Midbrain (tissue), 1 donor: ENCODE measurements at regions not wholly inside any gene's neighbourhood (a gene's known extent, or its start where the extent isn't known, plus 50 kb on each side); places are given as distances from the start of the nearest gene placed in this dataset.

ENCODE experiments used
- DNase-seq: peaks from one replicate; lab custom pipeline; 2025; lab: John Stamatoyannopoulos, UW

DNA sequence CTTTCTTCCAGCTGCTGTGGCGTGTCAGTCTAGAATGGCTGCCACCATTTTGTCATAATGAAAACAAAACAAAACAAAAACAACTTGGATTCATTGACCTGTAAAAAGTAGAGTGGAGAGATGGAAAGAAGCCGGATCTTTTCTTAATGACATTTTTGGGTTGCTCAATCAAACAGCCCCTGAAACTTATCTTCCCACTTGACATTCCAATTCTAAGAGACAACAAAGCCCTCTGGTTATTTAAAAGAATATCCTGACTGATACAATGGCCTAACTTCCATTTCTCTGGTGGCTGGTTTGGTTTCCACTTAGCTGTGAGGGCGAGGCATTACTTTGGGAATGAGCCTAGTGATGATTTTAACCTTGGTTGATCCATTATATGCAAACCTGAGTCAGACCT is 123.7 kb downstream of the AQP4 start:
- DNase-seq, result no peak

GRCh38 chr18:26741048-26741447 is 124.5 kb downstream of the AQP4 start:
- no peak for DNase-seq

- DNase-seq, result no peak
Measured at GRCh38 chr18:26740396-26740795, 125.1 kb downstream of the AQP4 start.

- no peak for DNase-seq
Measured at GRCh38 chr18:26738706-26739105, 126.8 kb downstream of the AQP4 start.

- DNase-seq, result no peak
Measured at GRCh38 chr18:26736301-26736700, 129.2 kb downstream of the AQP4 start.

GRCh38 chr18:26734760-26735159 is 130.7 kb downstream of the AQP4 start:
- DNase-seq, result no peak

- DNase-seq, result no peak
Measured at GRCh38 chr18:26729449-26729848, 136.1 kb downstream of the AQP4 start.

DNA sequence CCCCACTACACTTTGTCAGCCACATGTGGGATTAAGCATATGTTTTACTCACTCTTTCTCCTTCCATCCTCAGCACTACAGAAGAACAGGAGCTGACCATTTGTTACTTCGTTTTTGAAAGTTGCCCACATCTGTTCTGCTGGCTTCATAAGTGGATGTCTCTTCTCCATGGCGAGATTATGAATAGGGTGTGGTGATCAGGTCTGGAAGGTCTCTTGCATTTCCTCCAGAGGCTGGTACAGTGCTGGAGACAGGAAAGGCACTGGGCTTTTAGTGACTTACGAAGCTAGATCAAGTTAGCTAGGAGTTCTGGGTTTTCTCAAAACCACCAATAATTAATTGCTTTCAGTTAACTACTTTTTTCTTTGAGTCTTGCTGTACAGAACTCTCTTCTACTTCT is 136.5 kb downstream of the AQP4 start:
- no peak for DNase-seq

GRCh38 chr18:26723981-26724380 is 141.5 kb downstream of the AQP4 start:
- DNase-seq, result no peak

DNA sequence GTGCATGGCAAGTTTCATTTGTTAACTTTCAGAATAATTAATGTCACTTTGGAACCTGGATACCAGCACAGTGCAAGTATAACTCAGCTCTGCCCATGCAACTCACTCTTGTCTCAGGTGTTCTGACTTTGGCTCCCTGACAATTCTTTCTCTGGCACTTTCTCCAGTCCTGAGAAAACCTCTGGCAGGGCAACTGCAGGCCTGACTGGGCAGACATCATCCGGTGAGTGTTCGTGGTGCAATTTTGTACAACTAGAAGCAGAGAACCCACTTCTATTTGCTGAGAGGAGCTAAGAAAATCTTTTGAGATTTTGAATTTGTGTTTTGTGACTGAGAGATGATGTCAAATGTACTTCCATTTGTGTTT is 143.0 kb downstream of the AQP4 start:
- no peak for DNase-seq

DNA sequence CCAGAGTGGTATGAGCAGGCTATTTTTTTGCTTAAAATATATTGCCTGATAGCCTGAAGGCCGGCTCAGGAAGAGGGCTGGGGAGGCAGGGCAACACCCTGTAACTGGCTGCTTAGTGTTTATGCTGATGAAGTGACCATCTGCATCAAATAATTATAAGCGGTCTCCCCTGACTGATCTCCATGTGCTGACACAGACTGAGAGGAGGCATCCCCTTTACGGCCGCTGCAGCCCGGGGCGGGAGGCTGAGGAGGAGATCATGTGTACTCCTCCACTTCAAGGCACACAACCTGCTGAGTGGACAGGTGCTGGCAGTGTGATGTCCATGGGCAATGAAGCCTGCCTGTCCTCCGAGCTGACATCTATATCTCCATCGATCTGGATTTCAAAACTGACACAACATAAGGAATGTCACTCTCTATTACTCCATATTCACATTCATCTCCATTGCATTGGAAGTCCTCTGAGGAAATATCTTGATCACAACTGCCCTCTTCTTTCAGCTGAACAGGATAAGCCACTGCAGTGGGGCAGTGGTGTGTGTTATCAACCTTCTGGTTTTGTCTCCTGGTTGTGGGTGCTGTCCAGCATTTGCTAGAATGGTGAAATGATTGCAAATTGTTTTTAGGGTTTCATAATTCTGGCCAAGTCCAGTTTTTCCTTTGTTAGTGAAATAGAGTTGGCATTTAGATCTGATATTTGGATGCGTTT is 143.5 kb downstream of the AQP4 start:
- DNase-seq, result no peak

- no peak for DNase-seq
Measured at GRCh38 chr18:26719896-26720295, 145.6 kb downstream of the AQP4 start.

DNA sequence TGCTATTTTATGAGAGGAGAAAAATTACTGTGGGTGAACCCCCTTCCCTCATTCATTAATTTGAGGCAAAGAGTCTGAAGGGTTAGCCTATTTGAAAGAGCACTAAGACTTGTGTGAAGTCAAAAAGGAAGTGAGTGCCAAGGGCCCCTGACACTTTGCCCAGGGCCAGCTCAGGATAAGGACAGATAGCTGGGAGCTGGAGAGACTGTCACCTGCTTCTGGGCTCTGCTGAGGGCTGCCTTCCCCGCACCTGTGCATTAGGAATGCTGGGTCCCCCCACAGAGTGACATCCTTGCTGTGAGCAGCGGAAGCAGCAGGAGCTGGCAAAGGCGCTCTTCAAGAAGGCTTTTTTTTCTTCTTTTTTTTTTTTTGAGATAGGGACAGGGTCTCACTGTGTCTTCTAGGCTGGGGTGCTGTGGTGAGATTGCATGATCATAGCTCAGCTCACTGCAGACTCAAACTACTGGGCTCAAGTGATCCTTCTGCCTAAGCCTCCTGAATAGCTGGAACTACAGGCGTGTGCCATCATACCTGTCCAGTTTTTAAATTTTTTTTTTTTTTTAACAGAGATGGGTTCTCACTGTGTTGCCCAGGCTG is 148.3 kb downstream of the AQP4 start:
- no peak for DNase-seq

DNA sequence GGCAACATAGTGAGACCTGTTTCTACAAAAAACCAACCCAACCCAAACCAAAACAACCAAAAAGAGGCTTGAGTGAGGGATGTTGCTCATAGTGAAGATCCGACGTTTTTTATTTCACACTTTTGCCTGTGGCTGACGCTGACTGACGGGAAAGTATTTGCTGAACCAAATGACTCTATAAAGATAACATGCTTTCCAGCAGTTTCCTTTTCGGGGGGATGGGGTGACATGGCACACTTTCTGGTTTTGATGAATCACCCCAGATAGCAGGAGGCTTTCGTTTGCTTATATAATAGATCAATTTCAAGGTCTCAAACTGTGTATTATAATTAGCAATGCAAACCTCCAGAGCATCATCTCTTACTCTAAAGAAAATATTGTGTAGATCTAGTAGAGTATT is 150.8 kb downstream of the AQP4 start:
- no peak for DNase-seq

GRCh38 chr18:26711756-26712155 is 153.8 kb downstream of the AQP4 start:
- no peak for DNase-seq

DNA sequence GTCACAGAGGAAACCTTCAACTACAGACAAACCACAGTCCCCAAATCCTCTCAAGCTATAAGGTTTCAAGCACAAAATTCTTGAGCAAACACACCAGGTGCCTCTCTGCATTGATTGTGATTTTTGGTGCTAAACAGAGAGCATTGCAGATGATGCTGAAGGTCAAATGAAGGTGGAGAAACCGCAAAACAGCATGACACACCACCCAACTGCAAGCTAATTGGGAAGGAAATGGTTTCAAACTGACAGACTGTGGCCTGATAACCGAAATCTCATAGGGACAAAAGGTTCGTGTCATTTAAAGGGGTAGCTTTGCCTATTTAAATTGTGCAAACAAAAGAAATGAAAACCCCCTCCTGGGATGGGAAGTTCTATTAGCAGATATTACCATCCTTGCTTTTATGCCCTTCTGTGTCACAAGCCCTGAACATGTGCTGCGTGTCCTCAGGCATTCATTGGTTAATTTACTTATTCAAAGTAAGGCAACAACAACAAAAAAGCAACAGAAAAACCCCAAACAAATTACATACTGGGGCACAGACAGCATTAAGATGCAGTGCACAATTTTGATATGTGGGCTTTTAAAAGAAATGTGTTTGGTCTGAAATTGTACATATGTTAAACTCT is 154.9 kb downstream of the AQP4 start:
- DNase-seq, result no peak

- no peak for DNase-seq
Measured at GRCh38 chr18:26709897-26710296, 155.6 kb downstream of the AQP4 start.

- DNase-seq, result no peak
Measured at GRCh38 chr18:26708806-26709716, 156.4 kb downstream of the AQP4 start.

DNA sequence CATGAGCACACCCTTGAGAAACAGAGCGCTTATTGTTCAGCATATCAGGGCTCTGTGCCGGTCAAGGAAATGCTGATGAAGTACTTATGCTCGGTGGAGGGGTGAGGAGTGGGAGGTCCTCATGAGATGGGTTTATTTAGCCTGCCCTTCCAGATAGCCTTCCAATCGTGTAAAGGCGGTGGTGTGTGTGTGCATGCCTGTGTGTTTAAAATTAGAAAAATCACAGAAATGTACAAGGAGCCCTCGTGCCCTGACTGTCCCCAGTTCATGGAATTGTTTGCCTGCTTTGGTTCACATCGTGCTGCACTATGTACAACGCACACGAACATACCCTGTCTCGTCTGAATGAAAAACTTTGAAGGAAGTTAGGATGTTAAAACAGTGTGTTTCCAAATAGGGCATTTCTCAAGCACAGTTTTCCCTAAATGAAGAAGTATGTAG is 158.6 kb downstream of the AQP4 start:
- no peak for DNase-seq

DNA sequence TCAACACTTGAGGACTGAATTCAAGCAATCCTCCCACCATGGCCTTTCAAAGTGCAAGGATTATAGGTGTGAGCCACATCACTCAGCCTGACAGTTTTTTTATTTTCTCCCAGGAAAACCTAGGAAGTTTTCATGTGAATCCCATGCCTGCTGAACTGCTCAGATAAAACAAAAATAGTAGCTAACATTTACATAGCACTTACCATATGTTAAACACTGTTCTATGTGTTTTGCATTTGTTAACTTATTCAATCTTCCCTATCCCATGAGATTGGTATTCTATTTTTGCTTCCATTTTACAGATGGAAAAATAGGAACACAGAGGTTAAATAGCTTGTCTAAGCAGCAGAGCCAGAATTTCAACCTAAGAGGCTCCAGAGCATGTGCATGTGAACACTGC is 157.4 kb upstream of the KCTD1 start:
- no peak for DNase-seq

- DNase-seq, result no peak
Measured at GRCh38 chr18:26703170-26703930, 155.0 kb upstream of the KCTD1 start.

- no peak for DNase-seq
Measured at GRCh38 chr18:26702086-26702485, 153.7 kb upstream of the KCTD1 start.
